ENCODE measurements at regions not wholly inside any gene's neighbourhood (a gene's known extent, or its start where the extent isn't known, plus 50 kb on each side); places are given as distances from the start of the nearest gene placed in this dataset.
"Not testable (repeated sequence)": the region's sequence is repeated elsewhere in the genome, so short reads cannot be mapped to it uniquely, and the experiment has no call there.

GRCh38 chr2:188035377-188035776 lies 256.3 kb upstream of the GULP1 start:
- H3K27me3 ChIP-seq (ENCODE audit: low read depth); H3K36me3 ChIP-seq; H3K4me3 ChIP-seq; H3K27ac ChIP-seq; DNase-seq; H3K4me1 ChIP-seq; H3K9me3 ChIP-seq; intact Hi-C loops (cut with DNase I); ATAC-seq: not testable (repeated sequence)

GRCh38 chr2:188036786-188037185 lies 254.9 kb upstream of the GULP1 start:
- DNase-seq; ATAC-seq; H3K4me3 ChIP-seq; intact Hi-C loops (cut with DNase I); H3K9me3 ChIP-seq; H3K36me3 ChIP-seq; H3K27me3 ChIP-seq (ENCODE audit: low read depth); H3K27ac ChIP-seq; H3K4me1 ChIP-seq: not testable (repeated sequence)

GRCh38 chr2:188039307-188039706 lies 252.4 kb upstream of the GULP1 start:
- no peak for TF ChIP-seq CTCF (IDR thresholded peaks at IDR 0.05)
- Histone ChIP-seq H3K27ac (no peak overlapping the region), H3K9me3 (peaks cover under 1% of the 10 kb centered on the region), H3K27me3 (ENCODE audit: low read depth) (no peaks in the 10 kb centered on the region), H3K36me3 (no peaks in the 10 kb centered on the region), H3K4me3 (no peak overlapping the region), H3K4me1 (no peaks in the 10 kb centered on the region)
- no peak for DNase-seq
- intact Hi-C loops (cut with DNase I), result no loop called here
- ATAC-seq, result no peak

GRCh38 chr2:188042412-188042811 lies 249.3 kb upstream of the GULP1 start:
- no peak for TF ChIP-seq CTCF (IDR thresholded peaks at IDR 0.05)
- no peaks in the 10 kb centered on the region for H3K27me3 ChIP-seq (ENCODE audit: low read depth)
- no peak for DNase-seq
- H3K4me3 ChIP-seq, result no peak overlapping the region
- ATAC-seq, result no peak
- no peaks in the 10 kb centered on the region for H3K4me1 ChIP-seq
- H3K9me3 ChIP-seq, result peaks cover 7% of the 10 kb centered on the region
- H3K36me3 ChIP-seq, result no peaks in the 10 kb centered on the region
- intact Hi-C loops (cut with DNase I), result no loop called here
- no peak overlapping the region for H3K27ac ChIP-seq

DNA sequence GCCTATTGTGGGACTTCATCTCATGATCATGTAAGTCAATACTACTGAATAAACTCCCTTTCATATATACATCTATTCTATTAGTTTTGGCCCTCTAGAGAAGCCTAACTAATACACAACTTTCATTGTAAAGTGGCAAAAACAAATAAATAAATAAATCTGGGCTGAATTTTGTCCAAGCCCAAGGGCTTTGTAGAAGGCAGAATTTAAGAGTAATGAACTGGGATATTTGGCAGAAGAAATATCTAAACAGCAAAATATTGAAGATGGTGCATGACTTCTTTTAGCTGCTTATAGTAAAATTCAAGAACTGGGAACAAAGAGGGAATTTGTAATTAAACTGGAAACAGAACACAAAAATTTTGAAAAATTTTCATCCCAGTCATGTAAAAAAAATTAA lies 246.7 kb upstream of the GULP1 start:
- ATAC-seq (no peak), DNase-seq (no peak)
- no peak for TF ChIP-seq CTCF (IDR thresholded peaks at IDR 0.05)
- Histone ChIP-seq H3K27me3 (ENCODE audit: low read depth) (no peaks in the 10 kb centered on the region), H3K4me1 (no peaks in the 10 kb centered on the region), H3K9me3 (peaks cover 7% of the 10 kb centered on the region), H3K4me3 (no peak overlapping the region), H3K27ac (no peak overlapping the region), H3K36me3 (no peaks in the 10 kb centered on the region)
- intact Hi-C loops (cut with DNase I), result no loop called here

DNA sequence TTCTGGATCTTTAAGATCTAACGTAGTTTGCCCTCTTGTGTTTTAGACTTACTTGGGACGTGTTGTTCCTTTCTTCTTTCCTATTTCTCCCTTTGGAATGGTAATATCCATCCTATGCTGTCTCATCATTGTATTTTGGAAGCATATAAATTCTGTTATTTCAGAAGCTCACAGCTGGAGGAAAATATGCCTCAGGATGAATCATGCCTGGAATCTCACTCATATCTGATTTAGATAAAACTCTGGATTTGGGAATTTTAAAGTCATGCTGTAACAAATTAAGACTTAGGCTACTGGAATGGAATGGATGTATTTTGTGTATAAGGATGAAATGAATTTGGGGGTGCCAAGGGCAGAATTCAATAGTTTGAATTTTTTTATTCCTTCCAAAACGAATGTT lies 245.2 kb upstream of the GULP1 start:
- H3K4me1 ChIP-seq, result no peaks in the 10 kb centered on the region
- H3K27me3 ChIP-seq (ENCODE audit: low read depth), result no peaks in the 10 kb centered on the region
- intact Hi-C loops (cut with DNase I), result no loop called here
- no peaks in the 10 kb centered on the region for H3K36me3 ChIP-seq
- DNase-seq, result no peak
- H3K9me3 ChIP-seq, result peaks cover 7% of the 10 kb centered on the region
- H3K27ac ChIP-seq, result no peak overlapping the region
- no peak for ATAC-seq
- no peak for TF ChIP-seq CTCF (IDR thresholded peaks at IDR 0.05)
- no peak overlapping the region for H3K4me3 ChIP-seq

GRCh38 chr2:188047735-188048134 lies 243.9 kb upstream of the GULP1 start:
- no peak for TF ChIP-seq CTCF (IDR thresholded peaks at IDR 0.05)
- no peaks in the 10 kb centered on the region for H3K27me3 ChIP-seq (ENCODE audit: low read depth)
- H3K36me3 ChIP-seq, result no peaks in the 10 kb centered on the region
- ATAC-seq (no peak), DNase-seq (no peak)
- peaks cover 7% of the 10 kb centered on the region for H3K9me3 ChIP-seq
- no peak overlapping the region for H3K4me3 ChIP-seq
- no peak overlapping the region for H3K27ac ChIP-seq
- intact Hi-C loops (cut with DNase I), result no loop called here
- H3K4me1 ChIP-seq, result no peaks in the 10 kb centered on the region
